Esophagus muscularis mucosa (tissue), 4 donors: ENCODE measurements at regions not wholly inside any gene's neighbourhood (a gene's known extent, or its start where the extent isn't known, plus 50 kb on each side); places are given as distances from the start of the nearest gene placed in this dataset.

Source experiments
- EP300 ChIP-seq: sonication (generic); formaldehyde crosslinking; IDR thresholded peaks from one replicate; pipeline ENCODE4 v1.6.1; 2017; ENCODE audit warnings: antibody characterized with exemption
- POLR2A ChIP-seq: fragments of 450-650 bp; IDR thresholded peaks from one replicate; pipeline ENCODE4 v1.6.1; 2017; ENCODE audit warnings: antibody characterized with exemption, moderate library complexity, mild to moderate bottlenecking, low read depth
- POLR2AphosphoS5 ChIP-seq, 2 donors: sonication (generic); formaldehyde crosslinking; IDR thresholded peaks; one replicate each; pipeline ENCODE4 v1.6.1; 2017; ENCODE audit warnings: antibody characterized with exemption in 2 of 2
- TF ChIP-seq, protein P1 (sequence below), 3 experiments: fragments of 200-600 bp in 2 of 3; fragments of 450-650 bp in 1 of 3; sonication (generic) in 2 of 3; IDR thresholded peaks; one replicate each; pipeline ENCODE4 v1.5.1; 2017 to 2019; ENCODE audit warnings: antibody characterized with exemption in 3 of 3, mild to moderate bottlenecking in 2 of 3, moderate library complexity in 1 of 3

- TF ChIP-seq, protein P1, sequence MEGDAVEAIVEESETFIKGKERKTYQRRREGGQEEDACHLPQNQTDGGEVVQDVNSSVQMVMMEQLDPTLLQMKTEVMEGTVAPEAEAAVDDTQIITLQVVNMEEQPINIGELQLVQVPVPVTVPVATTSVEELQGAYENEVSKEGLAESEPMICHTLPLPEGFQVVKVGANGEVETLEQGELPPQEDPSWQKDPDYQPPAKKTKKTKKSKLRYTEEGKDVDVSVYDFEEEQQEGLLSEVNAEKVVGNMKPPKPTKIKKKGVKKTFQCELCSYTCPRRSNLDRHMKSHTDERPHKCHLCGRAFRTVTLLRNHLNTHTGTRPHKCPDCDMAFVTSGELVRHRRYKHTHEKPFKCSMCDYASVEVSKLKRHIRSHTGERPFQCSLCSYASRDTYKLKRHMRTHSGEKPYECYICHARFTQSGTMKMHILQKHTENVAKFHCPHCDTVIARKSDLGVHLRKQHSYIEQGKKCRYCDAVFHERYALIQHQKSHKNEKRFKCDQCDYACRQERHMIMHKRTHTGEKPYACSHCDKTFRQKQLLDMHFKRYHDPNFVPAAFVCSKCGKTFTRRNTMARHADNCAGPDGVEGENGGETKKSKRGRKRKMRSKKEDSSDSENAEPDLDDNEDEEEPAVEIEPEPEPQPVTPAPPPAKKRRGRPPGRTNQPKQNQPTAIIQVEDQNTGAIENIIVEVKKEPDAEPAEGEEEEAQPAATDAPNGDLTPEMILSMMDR (IDR thresholded peaks at IDR 0.05), result no peak
- TF ChIP-seq POLR2AphosphoS5 (IDR thresholded peaks at IDR 0.05) (no peak), POLR2A (no peak), EP300 (no peak)
Observed at GRCh38 chr5:167166696-167167095, 1124.7 kb upstream of the WWC1 start.
